22Rv1 (cell line): ENCODE measurements at regions not wholly inside any gene's neighbourhood (a gene's known extent, or its start where the extent isn't known, plus 50 kb on each side); places are given as distances from the start of the nearest gene placed in this dataset.
"Not testable (repeated sequence)": the region's sequence is repeated elsewhere in the genome, so short reads cannot be mapped to it uniquely, and the experiment has no call there.

ENCODE experiments used
- H3K27ac ChIP-seq: fragments of 450-650 bp; 2 replicates; pipeline ENCODE4 v1.5.1; 2017
- ZFX ChIP-seq: fragments of 450-650 bp; IDR thresholded peaks from 2 replicates; pipeline ENCODE4 v1.6.1; 2017; ENCODE audit warnings: antibody characterized with exemption, borderline replicate concordance
- TF ChIP-seq, protein P1 (sequence below): fragments of 450-650 bp; IDR thresholded peaks from 2 replicates; pipeline ENCODE4 v1.5.1; 2017; ENCODE audit warnings: mild to moderate bottlenecking

DNA sequence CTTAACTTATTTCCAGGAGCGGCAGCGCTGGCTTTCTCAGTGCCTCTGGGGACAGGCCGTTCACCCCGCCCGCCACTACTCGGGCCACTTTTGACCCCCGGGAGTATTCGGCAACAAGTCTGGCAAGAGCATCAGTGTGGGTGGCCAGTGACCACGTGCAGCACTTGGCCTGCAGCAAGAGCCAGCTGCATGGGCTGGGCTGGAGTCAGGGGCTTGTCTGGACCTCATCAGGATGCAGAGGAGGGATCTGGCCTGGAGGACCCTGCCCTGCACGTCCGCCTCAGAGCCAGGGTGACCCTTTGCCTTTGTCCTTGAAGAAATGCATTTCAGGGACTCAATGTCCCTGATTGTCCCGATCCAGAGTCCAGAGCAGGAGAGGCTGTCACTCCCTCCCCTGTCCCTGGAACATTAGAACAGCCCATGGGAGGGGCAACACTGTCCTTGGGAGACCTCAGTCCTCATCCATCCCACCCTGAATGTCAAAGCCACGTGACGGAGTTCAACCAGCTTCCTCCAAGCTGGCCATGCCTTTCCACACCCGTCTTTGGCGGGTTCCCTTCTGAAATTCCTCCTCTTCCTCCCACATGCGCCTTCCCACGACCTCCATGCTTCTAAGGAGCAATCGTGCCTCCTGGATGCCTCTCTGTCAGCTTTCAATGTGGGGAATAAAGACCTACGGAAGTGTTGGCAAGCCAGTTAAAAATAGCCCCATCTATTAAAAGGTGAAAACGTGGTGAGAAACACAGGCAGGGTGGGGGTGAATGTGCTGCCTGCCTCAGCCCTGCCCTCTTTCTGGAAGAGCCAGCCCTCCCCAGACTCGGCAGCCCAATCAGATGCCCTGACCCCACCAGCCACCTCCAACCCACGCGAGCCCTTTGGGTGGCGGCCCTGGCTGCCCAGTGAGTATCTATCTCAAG, 99.0 kb downstream of the OLFM1 start:
- H3K27ac ChIP-seq: no peak overlapping the region
- TF ChIP-seq ZFX: no peak
- TF ChIP-seq, protein P1, sequence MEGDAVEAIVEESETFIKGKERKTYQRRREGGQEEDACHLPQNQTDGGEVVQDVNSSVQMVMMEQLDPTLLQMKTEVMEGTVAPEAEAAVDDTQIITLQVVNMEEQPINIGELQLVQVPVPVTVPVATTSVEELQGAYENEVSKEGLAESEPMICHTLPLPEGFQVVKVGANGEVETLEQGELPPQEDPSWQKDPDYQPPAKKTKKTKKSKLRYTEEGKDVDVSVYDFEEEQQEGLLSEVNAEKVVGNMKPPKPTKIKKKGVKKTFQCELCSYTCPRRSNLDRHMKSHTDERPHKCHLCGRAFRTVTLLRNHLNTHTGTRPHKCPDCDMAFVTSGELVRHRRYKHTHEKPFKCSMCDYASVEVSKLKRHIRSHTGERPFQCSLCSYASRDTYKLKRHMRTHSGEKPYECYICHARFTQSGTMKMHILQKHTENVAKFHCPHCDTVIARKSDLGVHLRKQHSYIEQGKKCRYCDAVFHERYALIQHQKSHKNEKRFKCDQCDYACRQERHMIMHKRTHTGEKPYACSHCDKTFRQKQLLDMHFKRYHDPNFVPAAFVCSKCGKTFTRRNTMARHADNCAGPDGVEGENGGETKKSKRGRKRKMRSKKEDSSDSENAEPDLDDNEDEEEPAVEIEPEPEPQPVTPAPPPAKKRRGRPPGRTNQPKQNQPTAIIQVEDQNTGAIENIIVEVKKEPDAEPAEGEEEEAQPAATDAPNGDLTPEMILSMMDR: no peak

DNA sequence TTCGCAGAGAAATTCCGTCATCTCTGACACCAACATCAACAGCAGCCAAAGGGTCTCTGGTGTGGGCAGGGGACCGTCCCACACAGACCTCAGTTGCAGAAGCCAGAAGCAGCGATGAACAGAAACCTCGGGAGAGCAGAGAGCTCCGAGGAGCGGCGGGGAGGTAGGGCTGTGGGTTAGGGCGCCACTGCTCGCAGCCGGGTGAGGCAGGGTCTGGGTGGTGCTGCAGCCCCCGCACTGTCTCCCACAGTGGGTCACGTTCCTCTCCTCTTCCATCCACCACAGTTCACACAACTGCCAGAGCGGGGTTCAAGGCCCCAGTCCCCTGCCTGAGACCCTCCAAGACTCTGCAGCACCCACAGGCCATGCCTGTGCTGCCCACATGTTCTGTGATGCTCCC, 99.9 kb downstream of the OLFM1 start:
- H3K27ac ChIP-seq: no peak overlapping the region
- TF ChIP-seq, protein P1: no peak
- TF ChIP-seq ZFX: no peak

DNA sequence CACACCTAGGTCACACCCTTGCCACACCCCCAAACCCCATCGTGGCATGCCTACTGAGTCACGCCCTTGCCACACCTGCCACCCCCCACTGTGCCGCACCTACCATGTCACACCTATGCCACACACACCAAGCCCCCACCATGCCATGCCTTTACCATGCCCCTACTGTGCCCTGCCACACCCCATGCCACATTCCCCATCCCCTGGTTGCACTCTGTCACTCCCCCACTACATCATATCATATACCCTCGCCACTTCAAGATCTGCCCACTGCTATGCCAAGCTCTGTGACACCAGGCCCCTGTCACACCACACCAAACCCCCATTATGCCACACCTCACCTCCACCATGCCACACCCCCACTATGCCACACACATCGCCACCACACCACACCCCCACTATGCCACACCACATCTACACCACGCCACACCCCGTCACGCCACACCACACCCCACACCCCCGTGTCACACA, 101.2 kb downstream of the OLFM1 start:
- no peak overlapping the region for H3K27ac ChIP-seq
- TF ChIP-seq, protein P1: no peak
- TF ChIP-seq ZFX: no peak

DNA sequence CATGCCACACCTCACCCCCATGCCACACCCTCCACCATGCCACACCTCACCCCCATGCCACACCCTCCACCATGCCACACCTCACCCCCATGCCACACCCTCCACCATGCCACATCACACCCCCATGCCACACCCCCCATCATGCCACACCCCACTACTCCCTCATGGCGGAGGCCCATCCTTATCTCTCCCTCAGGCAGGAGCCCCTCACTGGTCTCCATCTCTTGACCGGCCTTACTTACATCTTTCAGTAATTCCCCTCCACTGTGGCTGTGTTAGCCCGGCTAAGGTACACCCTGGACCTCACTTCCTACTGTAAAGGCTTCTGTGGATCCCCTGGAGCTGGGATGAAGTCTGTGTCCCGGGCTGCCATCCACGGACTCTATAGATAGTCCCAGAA, 102.0 kb downstream of the OLFM1 start:
- no peak overlapping the region for H3K27ac ChIP-seq
- TF ChIP-seq, protein P1: no peak
- TF ChIP-seq ZFX: no peak

DNA sequence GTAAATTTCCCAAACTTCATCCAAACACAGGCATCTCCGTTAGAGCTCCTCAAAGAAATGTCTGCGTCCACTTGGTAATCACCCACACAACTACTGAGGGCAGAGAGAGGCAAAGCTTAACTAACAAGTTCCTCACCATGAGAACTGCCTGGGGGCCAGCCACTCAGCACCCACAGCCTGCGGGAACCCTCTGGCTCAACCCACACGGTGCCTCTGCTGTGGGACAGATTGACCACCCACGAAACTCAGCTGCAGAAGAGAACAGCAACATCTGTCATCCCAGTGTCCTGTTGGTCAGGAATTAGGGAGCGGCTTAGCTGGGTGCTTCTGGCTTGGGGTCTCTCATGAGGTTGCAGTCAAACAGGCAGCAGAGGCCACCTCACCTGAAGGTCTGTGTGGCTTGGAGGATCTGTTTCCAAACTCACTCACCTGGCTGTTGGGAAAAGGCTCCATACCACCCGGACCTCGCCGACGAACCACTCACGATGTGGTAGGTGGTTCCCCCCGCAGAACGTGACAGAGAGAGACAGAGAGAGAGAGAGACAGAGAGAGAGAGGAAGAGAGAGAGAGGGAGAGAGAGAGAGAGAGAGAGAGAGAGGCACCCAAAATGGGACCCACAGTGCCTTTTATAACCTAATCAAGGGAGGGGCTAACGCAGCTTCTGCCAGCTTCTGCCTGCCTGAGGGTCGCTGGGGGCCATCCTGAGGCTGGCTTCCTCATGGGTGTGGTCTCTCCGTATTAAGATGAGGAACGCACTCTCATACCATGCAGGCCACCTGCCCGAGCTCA, 103.5 kb downstream of the OLFM1 start:
- TF ChIP-seq, protein P1: no peak
- no peak for TF ChIP-seq ZFX
- H3K27ac ChIP-seq: no peak overlapping the region

DNA sequence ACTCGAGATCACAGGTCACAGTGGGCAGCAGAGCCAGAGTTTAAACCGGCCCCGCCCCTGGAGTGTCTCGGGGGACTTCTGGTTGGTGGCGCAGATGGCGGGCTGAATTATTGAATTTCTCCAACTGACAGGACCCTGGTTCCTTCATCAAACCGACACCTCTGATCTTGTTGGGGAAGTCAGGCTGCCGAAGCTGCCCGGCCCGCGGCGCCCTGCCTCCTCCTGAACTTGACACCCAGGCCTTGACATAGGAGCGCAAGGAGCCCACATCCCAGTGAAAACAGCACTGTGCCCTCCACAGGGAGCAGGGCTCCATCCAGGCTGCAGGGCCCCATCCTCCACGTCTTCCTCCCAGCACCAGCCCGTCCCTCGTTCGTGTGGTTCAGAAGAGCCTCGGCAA, 105.2 kb downstream of the OLFM1 start:
- H3K27ac ChIP-seq: no peak overlapping the region
- TF ChIP-seq, protein P1: no peak
- no peak for TF ChIP-seq ZFX

DNA sequence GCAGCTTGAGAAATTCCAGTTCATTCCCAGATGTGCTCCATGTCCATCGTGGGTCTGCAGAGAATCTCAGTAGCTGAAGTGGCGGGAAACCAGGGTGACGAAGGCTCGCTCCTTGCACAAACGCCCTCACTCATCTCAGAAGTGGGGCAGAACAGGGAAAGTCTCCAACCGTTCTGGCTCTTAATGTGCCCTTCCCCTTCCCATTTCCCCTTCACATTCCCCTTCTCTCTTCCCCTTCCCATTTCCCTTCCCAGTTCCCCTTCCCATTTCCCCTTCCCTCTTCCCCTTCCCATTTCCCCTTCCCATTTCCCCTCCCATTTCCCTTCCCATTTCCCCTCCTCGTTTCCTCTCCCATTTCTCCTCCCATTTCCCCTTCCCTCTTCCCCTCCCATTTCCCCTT, 108.5 kb downstream of the OLFM1 start:
- not testable (repeated sequence) for H3K27ac ChIP-seq
